RWPE1 (cell line): ENCODE measurements at regions not wholly inside any gene's neighbourhood (a gene's known extent, or its start where the extent isn't known, plus 50 kb on each side); places are given as distances from the start of the nearest gene placed in this dataset.

Source experiments
- CTCF ChIA-PET: fragments of 350-600 bp; sonication (Branson Sonifier 250); formaldehyde crosslinking; extraction: SDS; loops from one replicate; lab custom pipeline; 2021; lab: Yijun Ruan, JAX
- POLR2A ChIA-PET: fragments of 400-600 bp; formaldehyde crosslinking; extraction: SDS; loops from one replicate; lab custom pipeline; 2020; ENCODE audit warnings: antibody characterized with exemption; ENCODE audit not compliant: low non-redundant PET; lab: Yijun Ruan, JAX
- DNase-seq: peaks from one replicate; pipeline ENCODE4 v3.0.0; 2012; ENCODE audit warnings: low spot score
- H3K27ac ChIP-seq: fragments of 450-650 bp; 2 replicates; pipeline ENCODE4 v1.5.1; 2017
- TF ChIP-seq, protein P1 (sequence below): fragments of 450-650 bp; conservative IDR thresholded peaks from 2 replicates; pipeline ENCODE4 v1.5.1; 2017; ENCODE audit warnings: low read depth, mild to moderate bottlenecking

GRCh38 chr1:38616846-38617245 lies 242.7 kb downstream of the RRAGC start:
- ChIA-PET CTCF (no interaction called here), POLR2A (no interaction called here)
- TF ChIP-seq, protein P1, sequence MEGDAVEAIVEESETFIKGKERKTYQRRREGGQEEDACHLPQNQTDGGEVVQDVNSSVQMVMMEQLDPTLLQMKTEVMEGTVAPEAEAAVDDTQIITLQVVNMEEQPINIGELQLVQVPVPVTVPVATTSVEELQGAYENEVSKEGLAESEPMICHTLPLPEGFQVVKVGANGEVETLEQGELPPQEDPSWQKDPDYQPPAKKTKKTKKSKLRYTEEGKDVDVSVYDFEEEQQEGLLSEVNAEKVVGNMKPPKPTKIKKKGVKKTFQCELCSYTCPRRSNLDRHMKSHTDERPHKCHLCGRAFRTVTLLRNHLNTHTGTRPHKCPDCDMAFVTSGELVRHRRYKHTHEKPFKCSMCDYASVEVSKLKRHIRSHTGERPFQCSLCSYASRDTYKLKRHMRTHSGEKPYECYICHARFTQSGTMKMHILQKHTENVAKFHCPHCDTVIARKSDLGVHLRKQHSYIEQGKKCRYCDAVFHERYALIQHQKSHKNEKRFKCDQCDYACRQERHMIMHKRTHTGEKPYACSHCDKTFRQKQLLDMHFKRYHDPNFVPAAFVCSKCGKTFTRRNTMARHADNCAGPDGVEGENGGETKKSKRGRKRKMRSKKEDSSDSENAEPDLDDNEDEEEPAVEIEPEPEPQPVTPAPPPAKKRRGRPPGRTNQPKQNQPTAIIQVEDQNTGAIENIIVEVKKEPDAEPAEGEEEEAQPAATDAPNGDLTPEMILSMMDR, result no peak

GRCh38 chr1:38615680-38616079 lies 243.9 kb downstream of the RRAGC start:
- ChIA-PET POLR2A (no interaction called here), CTCF (interaction anchor here (0.6 kb wide), 1 partner anchor 1836 kb away, joined by 3 read pairs; no protein-coding TSS in a partner anchor)
- no peak overlapping the region for H3K27ac ChIP-seq
- TF ChIP-seq, protein P1, result no peak
- DNase-seq, result no peak

More at GRCh38 chr1:38616846-38617245, 242.7 kb downstream of the RRAGC start:
- H3K27ac ChIP-seq, result no peak overlapping the region
- no peak for DNase-seq

GRCh38 chr1:38614861-38615260 lies 244.7 kb downstream of the RRAGC start:
- POLR2A ChIA-PET, result no interaction called here
- H3K27ac ChIP-seq, result no peak overlapping the region
- no peak for DNase-seq
- TF ChIP-seq, protein P1, result no peak
- CTCF ChIA-PET, result no interaction called here

GRCh38 chr1:38613996-38614395 lies 245.6 kb downstream of the RRAGC start:
- POLR2A ChIA-PET, result no interaction called here
- no peak overlapping the region for H3K27ac ChIP-seq
- DNase-seq, result no peak
- CTCF ChIA-PET, result no interaction called here
- TF ChIP-seq, protein P1, result no peak

GRCh38 chr1:38612951-38613350 lies 246.6 kb downstream of the RRAGC start:
- TF ChIP-seq, protein P1, result no peak
- H3K27ac ChIP-seq, result no peak overlapping the region
- POLR2A ChIA-PET, result no interaction called here
- no peak for DNase-seq
- CTCF ChIA-PET, result no interaction called here

- ChIA-PET POLR2A (no interaction called here), CTCF (no interaction called here)
- H3K27ac ChIP-seq, result no peak overlapping the region
- TF ChIP-seq, protein P1, result no peak
- DNase-seq, result no peak
Measured at GRCh38 chr1:38611664-38612211, 247.8 kb downstream of the RRAGC start.
